Activated naive CD8-positive, alpha-beta T cell treated with anti-CD3 and anti-CD28 coated beads, Interleukin-2, amount 10 ng/mL, durations not matched to agents 7 days and 5 days (primary cell): ENCODE measurements at regions not wholly inside any gene's neighbourhood (a gene's known extent, or its start where the extent isn't known, plus 50 kb on each side); places are given as distances from the start of the nearest gene placed in this dataset.

ENCODE experiments used
- ATAC-seq: fragments of 150-1000 bp; cut with Tn5 transposase; one replicate; pipeline ENCODE4 v1.10.0; 2021; ENCODE audit warnings: low read depth, moderate library complexity
- POLR2A ChIA-PET: fragments of 350-600 bp; sonication (Branson Sonifier 250); formaldehyde crosslinking; loops from one replicate; lab custom pipeline; 2021; ENCODE audit warnings: antibody characterized with exemption; lab: Charles Lee
- DNase-seq: peaks from one replicate; pipeline ENCODE4 v3.0.0; 2021
- H3K27ac Mint-ChIP-seq: one replicate; pipeline ENCODE4 v1.8.0; 2022; ENCODE audit warnings: mild to moderate bottlenecking, mixed read lengths
- H3K27me3 Mint-ChIP-seq: one replicate; pipeline ENCODE4 v1.8.0; 2022; ENCODE audit warnings: mild to moderate bottlenecking, moderate library complexity, mixed read lengths
- H3K36me3 Mint-ChIP-seq: one replicate; pipeline ENCODE4 v1.8.0; 2021; ENCODE audit warnings: mild to moderate bottlenecking, mixed read lengths
- H3K4me1 Mint-ChIP-seq: one replicate; pipeline ENCODE4 v1.8.0; 2021; ENCODE audit warnings: mixed read lengths
- H3K4me3 Mint-ChIP-seq: one replicate; pipeline ENCODE4 v1.8.0; 2022; ENCODE audit warnings: mild to moderate bottlenecking, moderate library complexity, mixed read lengths
- H3K9me3 Mint-ChIP-seq: one replicate; pipeline ENCODE4 v1.8.0; 2021; ENCODE audit warnings: mixed read lengths

DNA sequence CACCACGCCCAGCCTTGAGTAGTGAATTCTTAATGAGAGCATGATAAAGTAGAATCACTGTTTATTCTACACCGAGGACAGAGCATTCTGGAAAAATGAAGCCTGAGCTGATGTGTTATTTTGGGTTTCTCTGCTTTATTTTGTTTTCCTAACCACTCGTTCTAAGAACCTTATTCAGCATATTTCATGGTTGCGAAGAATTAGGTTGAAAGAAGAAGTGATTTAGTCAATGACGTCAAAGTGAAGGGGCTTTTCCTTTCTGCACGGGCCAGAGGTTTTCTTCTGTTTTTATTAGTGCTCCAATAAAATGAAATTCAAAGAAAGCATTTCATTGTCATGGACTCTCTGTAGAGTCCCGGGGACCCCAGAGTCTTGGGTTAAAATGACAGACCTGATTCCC, 178.5 kb downstream of the MAF start:
- Mint-ChIP-seq H3K9me3 (no peaks in the 10 kb centered on the region), H3K4me3 (no peak overlapping the region), H3K36me3 (no peaks in the 10 kb centered on the region), H3K4me1 (no peaks in the 10 kb centered on the region), H3K27me3 (peaks cover 14% of the 10 kb centered on the region), H3K27ac (no peak overlapping the region)
- no peak for ATAC-seq
- no peak for DNase-seq
- POLR2A ChIA-PET, result no interaction called here

DNA sequence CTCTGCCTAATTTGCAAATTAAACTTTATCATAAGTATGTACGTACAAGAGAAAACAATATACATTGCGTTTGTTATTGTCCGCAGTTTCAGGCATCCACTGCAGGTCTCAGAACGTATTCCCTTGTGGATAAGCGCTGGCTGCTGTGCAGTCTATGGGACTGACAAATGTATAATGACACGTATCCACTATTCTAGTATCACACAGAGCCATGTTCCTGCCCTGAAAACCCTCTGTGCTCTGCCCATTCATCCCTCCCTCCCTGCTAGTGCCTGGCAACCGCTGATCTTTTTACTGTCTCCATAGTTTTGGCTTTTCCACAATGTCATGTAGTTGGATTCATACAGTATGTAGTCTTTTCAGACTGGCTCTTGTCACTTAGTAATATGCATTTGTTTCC, 179.4 kb downstream of the MAF start:
- Mint-ChIP-seq H3K27me3 (peaks cover 14% of the 10 kb centered on the region), H3K4me3 (no peak overlapping the region), H3K9me3 (no peaks in the 10 kb centered on the region), H3K4me1 (peaks cover 6% of the 10 kb centered on the region), H3K36me3 (no peaks in the 10 kb centered on the region), H3K27ac (no peak overlapping the region)
- POLR2A ChIA-PET, result no interaction called here
- no peak for ATAC-seq
- DNase-seq, result no peak

DNA sequence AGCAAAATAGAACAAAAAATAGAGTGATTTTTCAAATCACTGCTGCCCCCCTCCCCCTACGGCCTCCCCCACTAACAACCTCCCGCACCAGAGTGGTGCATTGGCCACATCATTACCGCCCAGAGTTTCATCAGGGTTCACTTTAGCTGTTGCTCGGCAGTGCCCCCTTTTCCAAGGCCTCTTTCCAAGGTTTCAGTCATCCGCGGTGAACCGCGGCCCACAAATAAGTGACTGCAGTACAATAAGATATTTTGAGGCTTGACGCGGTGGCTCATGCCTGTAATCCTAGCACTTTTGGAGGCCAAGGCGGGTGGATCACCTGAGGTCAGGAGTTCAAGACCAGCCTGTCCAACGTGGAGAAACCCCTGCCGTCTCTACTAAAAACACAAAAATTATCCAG, 180.0 kb downstream of the MAF start:
- no peaks in the 10 kb centered on the region for H3K36me3 Mint-ChIP-seq
- H3K9me3 Mint-ChIP-seq, result no peaks in the 10 kb centered on the region

DNA sequence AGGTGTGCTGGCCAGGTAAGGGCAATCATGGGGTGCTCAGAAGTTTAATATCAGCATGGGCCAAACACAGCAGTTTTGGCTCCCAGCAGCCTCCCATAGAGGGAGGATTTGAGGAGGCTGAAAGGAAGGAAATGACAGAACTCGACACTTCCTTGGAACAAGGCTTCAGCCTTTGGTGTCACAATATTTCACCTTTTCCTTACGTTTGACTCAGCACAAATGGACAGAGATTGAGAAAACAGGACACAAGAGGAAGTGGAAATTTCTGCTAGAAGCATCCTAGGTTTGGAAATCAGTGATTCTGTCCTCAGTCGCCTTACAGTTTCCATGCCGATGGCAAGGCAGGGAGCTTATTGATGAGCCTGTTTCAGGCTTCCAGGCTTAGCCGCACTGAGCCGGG, 181.4 kb downstream of the MAF start:
- no peak overlapping the region for H3K27ac Mint-ChIP-seq
- H3K4me1 Mint-ChIP-seq, result peaks cover 12% of the 10 kb centered on the region
- no peak for DNase-seq
- peaks cover 26% of the 10 kb centered on the region for H3K27me3 Mint-ChIP-seq
- POLR2A ChIA-PET, result interaction anchor here (0.7 kb wide), 1 partner anchor 990 kb away, joined by 3 read pairs; no protein-coding TSS in a partner anchor
- no peak for ATAC-seq
- peaks cover 3% of the 10 kb centered on the region for H3K36me3 Mint-ChIP-seq
- no peaks in the 10 kb centered on the region for H3K9me3 Mint-ChIP-seq
- no peak overlapping the region for H3K4me3 Mint-ChIP-seq

More for the DNA sequence above, 180.0 kb downstream of the MAF start:
- Mint-ChIP-seq H3K27ac (no peak overlapping the region), H3K4me1 (peaks cover 11% of the 10 kb centered on the region), H3K4me3 (no peak overlapping the region), H3K27me3 (peaks cover 17% of the 10 kb centered on the region)
- DNase-seq (no peak), ATAC-seq (no peak)
- POLR2A ChIA-PET, result no interaction called here

DNA sequence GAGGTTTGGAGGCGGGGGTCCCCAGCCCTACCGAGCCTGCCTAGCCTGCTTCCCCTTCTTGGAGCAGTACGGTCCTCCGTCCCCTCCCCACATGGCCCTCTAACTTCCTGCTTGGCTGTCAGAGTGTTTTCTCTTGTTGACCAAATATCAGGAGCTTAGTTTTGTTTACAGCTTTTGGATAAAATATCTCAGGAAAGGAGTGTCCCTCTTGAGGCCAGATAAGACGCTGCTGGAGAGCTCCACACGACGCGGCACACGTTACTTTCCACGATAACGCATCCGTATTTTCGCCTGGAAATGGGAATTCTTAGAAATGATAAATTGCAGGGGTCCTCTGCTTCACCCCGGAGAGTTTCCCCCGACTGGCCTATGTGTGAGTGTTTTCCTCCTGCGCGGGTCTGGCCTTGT, 182.9 kb downstream of the MAF start:
- H3K36me3 Mint-ChIP-seq, result peaks cover 3% of the 10 kb centered on the region
- no peaks in the 10 kb centered on the region for H3K9me3 Mint-ChIP-seq
- no peak overlapping the region for H3K27ac Mint-ChIP-seq
- ATAC-seq (no peak), DNase-seq (no peak)
- H3K4me3 Mint-ChIP-seq, result no peak overlapping the region
- peaks cover 24% of the 10 kb centered on the region for H3K27me3 Mint-ChIP-seq
- H3K4me1 Mint-ChIP-seq, result peaks cover 13% of the 10 kb centered on the region
- POLR2A ChIA-PET, result no interaction called here

DNA sequence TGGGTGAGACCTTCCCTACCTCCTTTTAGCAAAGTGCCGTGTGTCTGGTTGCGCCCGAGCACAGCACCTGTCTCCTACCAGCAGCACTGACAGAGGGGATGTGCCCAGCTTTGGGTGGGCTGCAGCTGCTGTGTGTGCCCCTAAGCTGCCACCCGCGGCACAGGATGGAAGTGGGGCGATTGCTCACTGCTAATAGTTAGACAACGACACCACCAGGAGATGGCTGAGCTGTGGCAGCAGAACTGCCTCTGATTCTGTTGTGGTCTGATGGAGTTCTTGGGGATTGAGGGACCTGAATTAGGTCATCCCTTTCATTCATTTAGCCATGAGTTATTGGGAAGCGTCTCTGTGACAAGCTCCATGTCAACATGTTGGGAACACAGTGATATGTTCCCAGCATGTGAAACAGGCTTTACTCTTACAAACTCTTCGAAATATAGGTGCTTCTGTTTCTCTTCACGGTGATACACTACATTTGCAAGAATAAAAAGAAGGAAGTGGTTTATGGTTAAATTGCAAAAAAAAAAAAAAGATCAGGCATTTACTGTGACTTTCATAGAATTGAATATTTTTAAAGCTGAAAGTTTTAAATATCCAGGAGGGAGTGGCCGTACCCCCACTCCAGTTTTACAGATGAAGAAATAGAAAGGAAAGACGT, 184.4 kb downstream of the MAF start:
- no peaks in the 10 kb centered on the region for H3K9me3 Mint-ChIP-seq
- DNase-seq (peak; percentile 40), ATAC-seq (peak; percentile 87)
- H3K27ac Mint-ChIP-seq, result peak overlapping the region; percentile 70
- H3K27me3 Mint-ChIP-seq, result peaks cover 21% of the 10 kb centered on the region
- peaks cover 13% of the 10 kb centered on the region for H3K4me1 Mint-ChIP-seq
- H3K36me3 Mint-ChIP-seq, result peaks cover 3% of the 10 kb centered on the region
- H3K4me3 Mint-ChIP-seq, result peak overlapping the region; percentile 56
- POLR2A ChIA-PET, result interaction anchor here (0.6 to 1.5 kb wide), 2 partner anchors 12 to 1294 kb away, joined by 3 to 4 read pairs; no protein-coding TSS in a partner anchor

DNA sequence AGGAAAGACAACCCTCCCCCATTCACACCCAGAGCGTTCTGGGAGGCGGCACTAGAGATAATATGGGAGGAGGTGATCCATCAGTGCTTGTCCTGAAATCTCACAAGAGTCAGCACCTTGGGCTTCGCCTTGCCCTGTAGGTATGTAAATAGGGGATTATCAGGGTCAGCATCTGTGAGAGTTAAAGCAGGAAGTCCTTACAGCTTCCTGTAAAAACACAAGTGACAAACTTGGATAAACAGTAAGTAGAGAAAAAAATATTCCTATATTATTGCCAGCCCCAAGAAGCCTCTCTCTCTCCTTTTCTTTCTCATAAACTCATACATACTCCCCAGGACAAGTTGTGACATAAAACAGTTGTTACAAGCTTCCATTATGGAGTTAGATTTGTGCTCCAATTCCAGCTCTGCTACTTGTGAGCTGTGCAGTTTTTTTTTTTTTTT, 187.7 kb downstream of the MAF start:
- H3K27ac Mint-ChIP-seq, result no peak overlapping the region
- POLR2A ChIA-PET, result interaction anchor here (1.4 kb wide), 1 partner anchor 141 kb away, joined by 3 read pairs; no protein-coding TSS in a partner anchor

DNA sequence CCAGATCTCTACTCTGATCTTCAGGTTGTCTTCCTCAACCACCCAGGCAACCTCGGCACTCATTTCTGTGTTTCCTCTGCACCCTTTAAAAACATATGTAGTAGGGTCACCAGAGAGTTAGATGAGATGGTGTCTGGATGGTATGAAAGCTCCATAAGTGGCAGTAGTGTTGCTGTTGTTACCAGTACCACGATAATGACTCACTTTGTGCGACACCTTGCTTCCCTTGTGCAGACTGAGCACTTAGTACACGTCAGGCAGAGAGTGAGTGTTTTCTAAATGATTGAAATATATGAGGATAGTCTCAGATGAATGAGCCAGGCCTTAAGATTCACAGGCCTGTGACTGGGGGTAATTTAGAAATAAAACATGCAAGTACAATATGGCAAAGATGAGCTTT, 188.7 kb downstream of the MAF start:
- Mint-ChIP-seq H3K27ac (no peak overlapping the region), H3K9me3 (no peaks in the 10 kb centered on the region), H3K4me3 (no peak overlapping the region), H3K27me3 (peaks cover 17% of the 10 kb centered on the region), H3K4me1 (peaks cover 13% of the 10 kb centered on the region), H3K36me3 (peaks cover 3% of the 10 kb centered on the region)
- ATAC-seq (no peak), DNase-seq (no peak)
- POLR2A ChIA-PET, result interaction anchor here (1.4 kb wide), 1 partner anchor 140 kb away, joined by 3 read pairs; no protein-coding TSS in a partner anchor

More for the DNA sequence above, 187.7 kb downstream of the MAF start:
- peaks cover 18% of the 10 kb centered on the region for H3K27me3 Mint-ChIP-seq
- ATAC-seq (no peak), DNase-seq (no peak)
- no peak overlapping the region for H3K4me3 Mint-ChIP-seq
- peaks cover 3% of the 10 kb centered on the region for H3K36me3 Mint-ChIP-seq
- H3K4me1 Mint-ChIP-seq, result peaks cover 13% of the 10 kb centered on the region
- no peaks in the 10 kb centered on the region for H3K9me3 Mint-ChIP-seq

DNA sequence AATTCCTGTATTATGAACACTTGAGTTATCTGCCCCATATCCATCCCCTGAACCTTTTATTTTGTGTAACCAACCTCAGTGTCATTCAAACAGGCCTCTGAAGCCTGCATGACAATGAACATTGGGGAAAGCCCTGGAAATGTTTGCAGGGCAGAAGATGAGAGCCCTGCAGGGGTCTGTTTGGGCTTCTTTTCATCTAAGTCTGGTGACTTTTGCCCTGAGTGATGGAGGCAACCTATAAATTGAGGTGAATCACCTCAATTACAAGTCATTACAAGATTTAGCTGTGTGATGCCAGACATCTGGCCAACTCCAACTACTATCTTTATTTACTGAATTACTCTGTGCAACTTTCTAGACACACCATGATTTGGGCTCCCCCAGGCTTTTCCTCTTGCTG, 189.2 kb downstream of the MAF start:
- H3K4me1 Mint-ChIP-seq, result peaks cover 9% of the 10 kb centered on the region
- no peaks in the 10 kb centered on the region for H3K9me3 Mint-ChIP-seq
- no peak overlapping the region for H3K27ac Mint-ChIP-seq
- H3K4me3 Mint-ChIP-seq, result no peak overlapping the region
- ATAC-seq, result no peak
- POLR2A ChIA-PET, result no interaction called here
- peaks cover 3% of the 10 kb centered on the region for H3K36me3 Mint-ChIP-seq
- peaks cover 17% of the 10 kb centered on the region for H3K27me3 Mint-ChIP-seq
- no peak for DNase-seq

DNA sequence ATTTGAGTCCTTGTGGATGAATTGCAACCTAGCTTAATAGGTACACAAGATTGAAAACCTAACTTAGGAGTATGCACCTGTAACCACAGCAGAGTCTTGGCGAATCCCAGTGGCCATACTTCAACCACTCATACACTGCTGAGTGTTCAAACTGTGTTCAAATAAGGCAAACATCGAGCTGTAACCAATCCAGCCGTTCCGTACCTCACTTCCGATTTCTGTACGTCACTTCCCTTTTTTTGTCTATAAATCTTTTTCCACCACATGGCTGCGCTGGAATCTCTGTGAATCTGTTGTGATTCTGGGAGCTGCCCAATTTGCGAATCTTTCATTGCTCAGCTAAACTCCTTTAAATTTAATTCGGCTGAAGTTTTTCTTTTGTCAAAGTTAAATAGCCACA, 190.6 kb downstream of the MAF start:
- DNase-seq, result no peak
- Mint-ChIP-seq H3K9me3 (no peaks in the 10 kb centered on the region), H3K27me3 (peaks cover 11% of the 10 kb centered on the region), H3K36me3 (peaks cover under 1% of the 10 kb centered on the region), H3K27ac (no peak overlapping the region), H3K4me3 (no peak overlapping the region), H3K4me1 (peaks cover 1% of the 10 kb centered on the region)
- POLR2A ChIA-PET, result no interaction called here
- ATAC-seq, result no peak

DNA sequence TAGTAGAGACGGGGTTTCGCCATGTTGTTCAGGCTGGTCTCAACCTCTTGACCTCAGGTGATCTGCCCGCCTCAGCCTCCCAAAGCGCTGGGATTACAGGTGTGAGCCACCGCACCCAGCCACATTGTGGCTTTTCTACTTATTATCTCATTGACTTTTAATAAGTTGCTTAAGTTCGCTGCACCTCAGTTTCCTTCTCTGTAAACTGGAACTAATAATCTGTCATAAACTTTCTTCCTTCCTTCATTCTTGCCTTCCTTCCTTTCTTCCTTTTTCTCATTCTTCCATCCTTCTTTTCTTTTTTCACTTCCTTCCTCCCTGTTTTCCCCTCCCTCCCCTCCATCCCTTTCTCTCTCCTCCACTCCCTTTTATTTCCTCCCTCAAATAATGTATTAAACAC, 192.2 kb downstream of the MAF start:
- no peak overlapping the region for H3K27ac Mint-ChIP-seq
- ATAC-seq (no peak), DNase-seq (no peak)
- peaks cover 8% of the 10 kb centered on the region for H3K27me3 Mint-ChIP-seq
- peaks cover 2% of the 10 kb centered on the region for H3K9me3 Mint-ChIP-seq
- peaks cover 1% of the 10 kb centered on the region for H3K4me1 Mint-ChIP-seq
- H3K36me3 Mint-ChIP-seq, result no peaks in the 10 kb centered on the region
- POLR2A ChIA-PET, result interaction anchor here (0.7 kb wide), 1 partner anchor 799 kb away, joined by 6 read pairs; no protein-coding TSS in a partner anchor
- H3K4me3 Mint-ChIP-seq, result no peak overlapping the region

DNA sequence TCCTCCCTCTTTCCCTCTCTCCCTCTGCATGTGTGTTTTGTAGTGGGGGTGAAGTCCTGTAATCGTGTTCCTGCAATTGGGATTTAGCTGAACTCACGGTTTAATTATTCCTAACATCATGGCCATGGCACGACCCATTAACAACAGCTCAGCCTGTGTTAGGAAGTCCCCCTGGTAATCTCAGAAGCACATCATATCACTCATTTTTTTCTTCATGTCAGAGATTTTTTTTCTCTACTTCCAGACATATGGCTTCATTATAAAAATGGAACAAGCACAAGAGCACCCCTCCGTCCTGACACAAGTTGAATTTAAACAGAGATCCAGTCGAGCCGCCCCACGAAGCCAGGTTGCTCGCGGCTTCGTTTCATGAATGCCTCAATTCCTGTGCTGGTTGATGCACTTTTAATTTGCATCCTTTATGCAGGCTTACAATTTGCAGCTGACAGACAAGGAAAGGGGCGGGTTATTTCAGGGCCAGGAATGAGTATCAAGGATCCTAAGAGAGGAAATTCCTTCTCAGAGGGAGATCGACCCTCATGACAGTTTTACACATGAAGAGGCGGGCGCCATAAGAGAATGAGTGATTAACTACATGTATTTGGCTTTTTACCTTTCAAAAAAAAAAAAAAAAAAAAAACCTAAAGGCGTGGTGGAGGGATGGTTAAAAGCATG, 192.9 kb downstream of the MAF start:
- Mint-ChIP-seq H3K27ac (no peak overlapping the region), H3K9me3 (peaks cover 2% of the 10 kb centered on the region), H3K27me3 (peaks cover 8% of the 10 kb centered on the region), H3K4me3 (no peak overlapping the region), H3K36me3 (no peaks in the 10 kb centered on the region), H3K4me1 (no peaks in the 10 kb centered on the region)
- POLR2A ChIA-PET, result interaction anchor here (0.7 kb wide), 1 partner anchor 798 kb away, joined by 6 read pairs; no protein-coding TSS in a partner anchor
- ATAC-seq (no peak), DNase-seq (no peak)

DNA sequence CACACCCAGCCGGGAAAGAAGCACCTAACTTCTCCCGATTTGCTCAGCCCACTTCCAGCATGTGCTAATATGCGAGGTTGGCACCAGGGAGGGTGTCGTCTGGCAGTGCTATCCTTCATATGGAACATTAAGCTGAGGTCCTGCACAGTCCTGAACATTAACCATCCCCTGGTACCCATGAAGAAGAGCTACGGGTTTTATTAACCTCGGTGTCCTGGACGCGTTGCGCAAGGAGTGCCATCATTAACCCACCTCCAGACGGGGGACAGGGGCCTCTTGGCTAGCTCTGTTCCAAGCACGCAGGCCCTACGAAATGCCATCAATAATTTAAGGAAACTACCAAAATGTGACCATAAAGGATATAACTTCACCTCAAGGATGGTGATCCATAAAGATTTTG, 193.5 kb downstream of the MAF start:
- no peak for ATAC-seq
- H3K4me3 Mint-ChIP-seq, result no peak overlapping the region

DNA sequence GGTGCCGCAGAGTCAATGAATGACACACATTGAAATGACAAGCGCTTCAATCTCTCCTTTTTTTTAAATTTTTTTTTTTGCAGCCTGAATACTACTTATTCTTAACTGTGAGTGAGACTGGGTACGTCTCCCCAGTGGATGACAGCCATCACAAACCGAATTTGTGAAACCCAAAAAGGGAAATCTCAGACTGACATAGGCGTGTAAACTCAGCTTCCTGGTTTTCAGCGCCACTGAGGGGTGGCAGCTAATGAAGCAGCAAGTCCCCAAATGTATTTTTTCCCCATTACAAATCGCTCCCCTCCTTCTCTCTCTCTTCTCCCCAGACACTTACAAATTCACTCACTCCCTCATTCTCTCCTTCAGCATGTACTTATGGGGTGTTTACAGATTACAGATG, 196.0 kb downstream of the MAF start:
- POLR2A ChIA-PET, result no interaction called here
- H3K4me3 Mint-ChIP-seq, result no peak overlapping the region
- no peak overlapping the region for H3K27ac Mint-ChIP-seq
- no peaks in the 10 kb centered on the region for H3K4me1 Mint-ChIP-seq
- H3K36me3 Mint-ChIP-seq, result no peaks in the 10 kb centered on the region
- ATAC-seq (no peak), DNase-seq (no peak)
- H3K27me3 Mint-ChIP-seq, result peaks cover 8% of the 10 kb centered on the region
- H3K9me3 Mint-ChIP-seq, result peaks cover 2% of the 10 kb centered on the region

More for the DNA sequence above, 193.5 kb downstream of the MAF start:
- H3K27ac Mint-ChIP-seq, result no peak overlapping the region
- H3K9me3 Mint-ChIP-seq, result peaks cover 2% of the 10 kb centered on the region
- H3K27me3 Mint-ChIP-seq, result peaks cover 8% of the 10 kb centered on the region
- DNase-seq, result no peak
- POLR2A ChIA-PET, result no interaction called here
- no peaks in the 10 kb centered on the region for H3K4me1 Mint-ChIP-seq
- no peaks in the 10 kb centered on the region for H3K36me3 Mint-ChIP-seq
